CD4-positive, alpha-beta T cell (primary cell): ENCODE measurements at regions not wholly inside any gene's neighbourhood (a gene's known extent, or its start where the extent isn't known, plus 50 kb on each side); places are given as distances from the start of the nearest gene placed in this dataset.

Source experiments
- ATAC-seq: fragments of 200-7000 bp; cut with Tn5 transposase; one replicate; pipeline ENCODE4 v1.10.0; 2022; ENCODE audit warnings: mild to moderate bottlenecking; ENCODE audit not compliant: poor library complexity
- CTCF ChIA-PET: fragments of 350-600 bp; sonication (Branson Sonifier 250); formaldehyde crosslinking; loops from one replicate; lab custom pipeline; 2021; ENCODE audit warnings: antibody characterized with exemption, inconsistent platforms; lab: Charles Lee
- POLR2A ChIA-PET: fragments of 350-600 bp; sonication (Branson Sonifier 250); formaldehyde crosslinking; loops from one replicate; lab custom pipeline; 2021; ENCODE audit warnings: antibody characterized with exemption, inconsistent platforms; lab: Charles Lee
- DNase-seq, 14 experiments: peaks; one replicate each; pipeline ENCODE4 v3.0.0-alpha.2; 2013 to 2020; ENCODE audit warnings: mixed read lengths in 2 of 14
- H3K27ac ChIP-seq, 2 donors: one replicate each; pipeline versions ENCODE4 v1.5.1 to v1.7.0; 2013; ENCODE audit warnings: low read length in 2 of 2, low read depth in 1 of 2, mild to moderate bottlenecking in 1 of 2
- H3K27me3 ChIP-seq, 2 experiments: 1 replicate in 1 of 2; 2 replicates in 1 of 2; pipeline versions ENCODE4 v1.6.1 to v1.7.0; 2013; ENCODE audit warnings: low read length in 2 of 2, control low read depth in 1 of 2, mild to moderate bottlenecking in 1 of 2, moderate library complexity in 1 of 2; ENCODE audit not compliant: insufficient read depth in 2 of 2, control insufficient read depth in 1 of 2
- H3K36me3 ChIP-seq: one replicate; pipeline ENCODE4 v1.6.1; 2013; ENCODE audit warnings: low read length, control low read depth; ENCODE audit not compliant: insufficient read depth
- H3K4me1 ChIP-seq: one replicate; pipeline ENCODE4 v1.6.1; 2013; ENCODE audit warnings: low read length, control low read depth; ENCODE audit not compliant: insufficient read depth
- H3K4me3 ChIP-seq: one replicate; pipeline ENCODE4 v1.5.1; 2013; ENCODE audit warnings: mild to moderate bottlenecking, low read length, moderate library complexity
- H3K9me3 ChIP-seq, 2 experiments: 1 replicate in 1 of 2; 2 replicates in 1 of 2; pipeline versions ENCODE4 v1.6.1 to v1.7.0; 2013; ENCODE audit warnings: low read length in 2 of 2, mild to moderate bottlenecking in 2 of 2, control low read depth in 1 of 2, moderate library complexity in 1 of 2; ENCODE audit not compliant: control insufficient read depth in 1 of 2, insufficient read depth in 1 of 2
- H3K27ac Mint-ChIP-seq: one replicate; pipeline ENCODE4 v1.8.0; 2020; ENCODE audit warnings: mixed read lengths
- H3K27me3 Mint-ChIP-seq: one replicate; pipeline ENCODE4 v1.8.0; 2021; ENCODE audit warnings: mixed read lengths
- H3K36me3 Mint-ChIP-seq: one replicate; pipeline ENCODE4 v1.8.0; 2021; ENCODE audit warnings: low read depth, mixed read lengths
- H3K4me1 Mint-ChIP-seq: one replicate; pipeline ENCODE4 v1.8.0; 2021; ENCODE audit warnings: low read depth, mixed read lengths
- H3K4me3 Mint-ChIP-seq: one replicate; pipeline ENCODE4 v1.8.0; 2020; ENCODE audit warnings: mild to moderate bottlenecking, mixed read lengths
- H3K9me3 Mint-ChIP-seq: one replicate; pipeline ENCODE4 v1.8.0; 2020; ENCODE audit warnings: mixed read lengths
- CTCF ChIP-seq: fragments of 200-600 bp; IDR thresholded peaks from one replicate; pipeline ENCODE4 v1.8.0; 2022; ENCODE audit warnings: antibody characterized with exemption, mild to moderate bottlenecking
- intact Hi-C, 2 experiments: fragments of 100-400 bp; cut with DNase I in 1 of 2; cut with micrococcal nuclease in 1 of 2; formaldehyde crosslinking; loops; one replicate each; pipeline versions ENCODE4 v1.15.1 to v1.9.0; 2023 to 2025; cut with DNase I, micrococcal nuclease

GRCh38 chr10:121154310-121154709, 303.1 kb downstream of the WDR11 start:
- Mint-ChIP-seq H3K9me3 (peaks cover 3% of the 10 kb centered on the region), H3K27me3 (peaks cover 11% of the 10 kb centered on the region), H3K4me1 (no peaks in the 10 kb centered on the region), H3K4me3 (no peak overlapping the region), H3K27ac (no peak overlapping the region), H3K36me3 (no peaks in the 10 kb centered on the region)
- Histone ChIP-seq H3K27ac (no peak overlapping the region), H3K4me3 (no peak overlapping the region), H3K36me3 (no peaks in the 10 kb centered on the region), H3K27me3 (no peaks in the 10 kb centered on the region), H3K9me3 (no peaks in the 10 kb centered on the region), H3K4me1 (no peaks in the 10 kb centered on the region)
- ChIA-PET POLR2A (no interaction called here), CTCF (no interaction called here)
- DNase-seq: no peak
- TF ChIP-seq CTCF: no peak
- intact Hi-C loops: no loop called here
- no peak for ATAC-seq

GRCh38 chr10:121154846-121155245, 303.7 kb downstream of the WDR11 start:
- H3K27me3 Mint-ChIP-seq: peaks cover 11% of the 10 kb centered on the region
- H3K36me3 Mint-ChIP-seq: no peaks in the 10 kb centered on the region
- no peaks in the 10 kb centered on the region for H3K27me3 ChIP-seq
- ChIA-PET POLR2A (no interaction called here), CTCF (no interaction called here)
- no peaks in the 10 kb centered on the region for H3K9me3 ChIP-seq
- no peak overlapping the region for H3K27ac Mint-ChIP-seq
- no peak overlapping the region for H3K4me3 ChIP-seq
- DNase-seq (no peak), ATAC-seq (no peak)
- intact Hi-C loops: no loop called here
- H3K4me1 ChIP-seq: no peaks in the 10 kb centered on the region
- H3K27ac ChIP-seq: no peak overlapping the region
- no peaks in the 10 kb centered on the region for H3K4me1 Mint-ChIP-seq
- no peak for TF ChIP-seq CTCF
- no peaks in the 10 kb centered on the region for H3K36me3 ChIP-seq
- no peak overlapping the region for H3K4me3 Mint-ChIP-seq
- H3K9me3 Mint-ChIP-seq: peaks cover 3% of the 10 kb centered on the region

GRCh38 chr10:121155742-121156474, 304.7 kb downstream of the WDR11 start:
- H3K27ac Mint-ChIP-seq: no peak overlapping the region
- ChIA-PET POLR2A (no interaction called here), CTCF (no interaction called here)
- H3K4me1 ChIP-seq: no peaks in the 10 kb centered on the region
- H3K4me3 Mint-ChIP-seq: no peak overlapping the region
- intact Hi-C loops: no loop called here
- H3K4me3 ChIP-seq: no peak overlapping the region
- H3K9me3 Mint-ChIP-seq: peaks cover 3% of the 10 kb centered on the region
- H3K36me3 Mint-ChIP-seq: no peaks in the 10 kb centered on the region
- H3K9me3 ChIP-seq: no peaks in the 10 kb centered on the region
- ATAC-seq (no peak), DNase-seq (no peak)
- no peak overlapping the region for H3K27ac ChIP-seq
- peaks cover 11% of the 10 kb centered on the region for H3K27me3 Mint-ChIP-seq
- no peaks in the 10 kb centered on the region for H3K36me3 ChIP-seq
- no peaks in the 10 kb centered on the region for H3K27me3 ChIP-seq
- H3K4me1 Mint-ChIP-seq: no peaks in the 10 kb centered on the region
- TF ChIP-seq CTCF: no peak
